IPS-18c (cell line): ENCODE measurements at regions not wholly inside any gene's neighbourhood (a gene's known extent, or its start where the extent isn't known, plus 50 kb on each side); places are given as distances from the start of the nearest gene placed in this dataset.

Experiments
- H3K4me3 ChIP-seq: 2 replicates; pipeline ENCODE4 v1.7.0; 2013; ENCODE audit warnings: low read depth, mild to moderate bottlenecking, low read length, moderate library complexity; ENCODE audit not compliant: insufficient read depth
- H3K9me3 ChIP-seq: one replicate; pipeline ENCODE4 v1.6.1; 2013; ENCODE audit warnings: mild to moderate bottlenecking, low read length, moderate library complexity; ENCODE audit not compliant: control insufficient read depth, insufficient read depth

DNA sequence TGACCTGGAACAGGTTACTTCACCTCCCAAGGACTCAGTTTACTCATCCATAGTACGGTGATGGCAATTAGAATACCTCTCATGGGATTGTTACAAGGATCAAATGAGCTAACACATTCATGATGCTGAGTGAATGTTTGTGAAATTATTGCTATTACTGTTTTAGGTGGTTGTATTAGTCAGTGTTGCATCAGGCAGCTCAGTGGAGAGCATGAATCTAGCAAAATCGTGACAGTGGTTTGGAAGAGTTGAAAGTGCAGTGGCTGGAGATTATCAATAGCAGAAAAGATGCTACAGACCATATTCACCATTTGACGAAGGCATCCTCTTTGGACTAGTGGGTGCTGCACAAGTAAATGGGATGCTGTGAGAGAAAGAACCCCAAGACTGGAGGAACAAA is 50.4 kb upstream of the CTNNBL1 start:
- Histone ChIP-seq H3K9me3 (no peaks in the 10 kb centered on the region), H3K4me3 (no peak overlapping the region)

DNA sequence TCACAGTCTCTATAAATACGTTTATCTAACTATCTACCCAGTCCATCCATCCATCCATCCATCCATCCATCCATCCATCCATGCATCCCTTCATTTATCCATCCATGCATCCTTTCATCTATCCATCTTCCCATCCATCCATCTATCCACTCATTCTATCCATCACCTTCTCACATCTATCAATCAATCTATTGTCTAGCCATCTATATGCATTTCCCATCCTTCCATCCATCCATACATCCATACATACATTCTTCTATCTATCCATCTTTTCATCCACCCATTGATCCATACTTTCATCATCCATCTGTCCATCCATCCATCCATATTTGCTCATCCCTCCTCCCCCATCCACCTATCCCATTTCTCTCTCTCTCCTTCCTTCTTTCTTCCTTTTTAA is 51.6 kb upstream of the CTNNBL1 start:
- H3K4me3 ChIP-seq = no peak overlapping the region

DNA sequence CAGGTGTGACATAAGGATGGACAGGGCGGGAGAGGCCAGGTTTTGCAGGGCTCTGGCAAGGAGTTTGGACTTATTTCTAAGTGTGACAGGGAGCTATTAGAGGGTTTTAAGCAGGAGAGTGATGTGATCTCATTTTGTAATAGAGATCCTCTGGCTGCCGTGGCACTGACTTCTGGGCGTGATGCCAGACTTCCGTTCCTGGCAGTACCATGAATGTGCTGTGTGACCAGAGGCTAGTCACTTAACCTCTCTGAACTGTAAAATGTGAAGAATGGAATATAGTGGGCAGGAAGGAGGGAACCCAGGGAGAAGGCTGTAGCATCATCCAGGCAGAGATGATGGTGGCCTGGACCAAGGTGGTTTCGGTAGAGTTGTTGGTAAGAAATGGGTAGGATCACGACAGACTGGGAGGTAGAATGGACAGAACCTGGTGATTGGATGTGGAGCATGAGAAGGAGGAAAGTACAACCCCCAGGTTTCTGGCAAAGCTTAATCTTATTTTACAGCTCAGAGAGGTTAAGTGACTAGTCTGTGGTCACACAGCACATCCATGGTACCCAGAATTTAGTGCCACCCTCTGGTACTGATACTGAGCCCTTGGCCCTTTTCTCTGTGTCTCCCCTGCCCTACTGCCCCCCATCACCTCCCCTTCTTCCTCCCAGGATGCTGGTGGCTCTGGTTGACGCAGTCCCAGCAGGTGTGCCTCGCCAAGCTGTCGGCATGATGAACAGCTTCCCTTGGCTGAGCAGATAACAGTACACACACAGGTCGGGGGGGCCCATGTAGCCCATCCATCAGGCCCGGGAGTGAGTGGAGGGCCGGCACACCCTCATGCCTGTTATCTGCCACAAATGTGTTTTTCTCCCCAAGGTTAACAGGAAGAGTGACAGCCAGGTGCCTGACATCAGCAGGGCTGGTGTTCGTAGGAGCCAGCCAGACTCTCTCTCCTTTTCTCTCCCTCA is 52.9 kb upstream of the CTNNBL1 start:
- Histone ChIP-seq H3K9me3 (no peaks in the 10 kb centered on the region), H3K4me3 (no peak overlapping the region)

More for the DNA sequence above, 51.6 kb upstream of the CTNNBL1 start:
- H3K9me3 ChIP-seq = no peaks in the 10 kb centered on the region

DNA sequence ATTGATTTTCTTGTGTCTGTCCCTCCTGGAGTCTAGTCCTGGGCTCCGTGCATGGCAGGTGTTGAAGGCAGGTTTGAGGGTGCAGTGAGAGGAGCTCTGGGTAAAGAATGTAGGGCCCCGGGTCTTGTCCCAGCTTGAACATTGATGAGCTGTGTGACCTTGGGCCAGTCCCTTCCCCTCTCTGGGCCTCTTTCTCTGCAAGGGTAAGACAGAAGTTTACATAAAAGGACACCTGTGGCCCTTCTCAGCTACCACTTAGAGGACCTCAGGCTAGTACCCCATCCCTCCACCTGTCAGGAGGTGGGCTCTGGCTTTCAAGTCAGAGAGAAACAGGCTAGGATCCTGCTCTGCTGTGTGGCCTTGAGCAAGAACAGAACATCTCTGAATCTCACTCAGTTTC is 55.3 kb upstream of the CTNNBL1 start:
- no peak overlapping the region for H3K4me3 ChIP-seq
- H3K9me3 ChIP-seq = no peaks in the 10 kb centered on the region

DNA sequence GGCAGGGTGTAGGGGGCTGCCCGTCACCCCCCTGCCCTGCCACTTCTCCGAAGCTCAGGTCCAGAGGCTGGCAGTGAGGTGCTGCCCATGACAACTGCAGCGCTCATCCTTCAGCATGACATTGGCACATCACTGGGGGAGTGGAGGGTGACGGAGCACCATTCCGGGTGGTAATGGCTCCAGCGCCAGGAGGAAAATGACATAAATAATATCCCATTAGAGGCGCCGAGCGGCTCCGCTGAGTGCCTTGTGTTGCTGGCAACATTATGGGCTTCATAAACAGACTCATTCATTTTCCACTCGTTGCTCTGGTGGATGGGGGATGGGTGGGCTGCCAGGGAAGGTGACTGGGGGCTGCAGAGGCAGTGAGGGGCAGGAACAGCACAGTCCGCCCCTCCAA is 56.9 kb upstream of the CTNNBL1 start:
- Histone ChIP-seq H3K4me3 (no peak overlapping the region), H3K9me3 (no peaks in the 10 kb centered on the region)

DNA sequence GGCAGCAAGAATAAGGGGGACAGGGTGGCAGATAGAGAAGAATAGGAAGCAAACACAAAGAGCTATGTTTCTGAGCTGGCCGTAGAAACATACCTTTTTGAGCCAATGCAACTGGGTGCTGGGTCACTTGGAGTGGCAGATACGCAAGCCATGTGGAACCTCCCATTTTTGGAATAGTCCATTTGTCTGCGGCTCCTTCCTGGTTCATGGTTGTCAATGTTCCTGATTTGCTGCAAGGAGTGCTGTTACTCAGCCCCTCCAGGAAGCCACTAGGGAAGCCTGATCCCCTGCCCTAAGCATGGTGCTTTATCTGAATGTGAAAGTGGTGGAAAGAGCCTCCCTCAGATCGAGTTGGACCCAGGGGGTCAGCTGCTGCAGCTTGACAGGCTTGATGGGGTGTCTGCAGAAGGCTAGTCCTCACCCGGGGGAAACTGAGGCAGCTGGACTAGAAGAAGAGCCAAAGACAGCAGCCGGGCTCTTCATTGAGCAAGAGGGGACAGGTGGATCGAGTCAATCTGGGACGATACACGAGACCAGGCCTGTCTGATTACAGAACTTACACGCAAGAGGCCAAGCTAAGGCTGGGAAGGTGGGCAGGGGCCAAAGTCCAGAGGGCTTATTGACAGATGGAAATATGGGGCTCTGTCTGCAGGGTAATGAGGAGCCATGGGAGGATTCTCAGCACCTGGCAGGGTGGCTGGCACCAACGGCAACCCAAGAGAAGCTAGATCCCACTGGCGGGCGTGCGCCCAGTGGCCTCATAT is 57.4 kb upstream of the CTNNBL1 start:
- Histone ChIP-seq H3K4me3 (no peak overlapping the region), H3K9me3 (no peaks in the 10 kb centered on the region)

DNA sequence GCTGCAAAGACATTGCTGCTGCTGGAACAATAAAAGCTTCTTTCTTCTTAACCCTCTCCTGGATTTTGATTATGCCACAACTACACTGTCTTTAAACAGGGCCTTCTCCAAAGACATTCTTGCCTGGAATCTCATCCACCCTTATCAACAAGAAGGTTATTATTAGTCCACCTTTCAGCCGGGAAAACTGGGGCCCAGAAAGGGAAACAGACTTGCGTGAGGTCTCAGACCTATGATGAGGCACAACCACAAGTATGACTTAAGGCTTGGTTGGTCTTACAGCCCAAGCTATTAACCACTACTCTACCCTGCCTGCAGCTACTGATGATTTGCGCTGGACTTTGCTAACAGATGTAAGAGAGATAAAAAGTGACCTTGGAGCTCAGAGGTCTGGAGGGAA is 62.8 kb upstream of the CTNNBL1 start:
- Histone ChIP-seq H3K4me3 (no peak overlapping the region), H3K9me3 (no peaks in the 10 kb centered on the region)

DNA sequence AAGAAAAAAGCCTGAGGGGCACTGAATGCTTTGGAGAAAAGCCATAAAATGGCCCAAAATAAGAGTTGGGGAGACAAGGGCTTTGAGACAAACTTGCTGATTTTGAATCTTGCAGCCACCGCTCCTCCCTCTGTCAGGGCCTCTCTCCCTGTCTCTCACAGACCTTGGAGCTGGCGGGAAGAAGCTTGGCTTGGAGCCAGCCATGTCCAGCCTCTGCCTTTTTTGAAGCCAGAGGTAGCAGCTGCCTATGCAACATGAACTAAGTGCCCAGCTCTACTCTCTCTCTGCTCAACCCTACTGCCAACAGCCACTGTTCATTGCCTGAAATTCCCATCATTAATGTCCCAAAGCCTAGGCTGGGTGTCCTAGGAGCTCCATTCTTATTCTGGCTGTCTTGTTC is 63.7 kb upstream of the CTNNBL1 start:
- no peaks in the 10 kb centered on the region for H3K9me3 ChIP-seq
- no peak overlapping the region for H3K4me3 ChIP-seq

DNA sequence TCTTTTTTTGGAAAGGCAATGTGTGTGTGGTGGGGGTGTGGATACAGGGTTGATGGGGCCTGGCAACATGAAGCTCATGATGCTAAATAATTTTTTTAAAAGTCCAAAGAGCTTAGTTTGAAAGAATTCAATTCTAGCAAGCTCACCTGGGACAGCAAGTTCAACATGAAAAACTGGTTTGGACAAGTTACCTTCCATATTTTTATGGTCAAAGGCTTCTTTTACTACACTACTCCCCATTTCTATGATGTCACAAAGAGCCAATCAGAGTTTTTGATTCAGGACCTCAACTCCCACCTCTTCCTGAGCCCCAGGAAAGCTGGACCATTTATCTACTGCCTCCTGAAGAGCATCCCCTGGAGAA is 66.1 kb upstream of the CTNNBL1 start:
- no peaks in the 10 kb centered on the region for H3K9me3 ChIP-seq
- no peak overlapping the region for H3K4me3 ChIP-seq

DNA sequence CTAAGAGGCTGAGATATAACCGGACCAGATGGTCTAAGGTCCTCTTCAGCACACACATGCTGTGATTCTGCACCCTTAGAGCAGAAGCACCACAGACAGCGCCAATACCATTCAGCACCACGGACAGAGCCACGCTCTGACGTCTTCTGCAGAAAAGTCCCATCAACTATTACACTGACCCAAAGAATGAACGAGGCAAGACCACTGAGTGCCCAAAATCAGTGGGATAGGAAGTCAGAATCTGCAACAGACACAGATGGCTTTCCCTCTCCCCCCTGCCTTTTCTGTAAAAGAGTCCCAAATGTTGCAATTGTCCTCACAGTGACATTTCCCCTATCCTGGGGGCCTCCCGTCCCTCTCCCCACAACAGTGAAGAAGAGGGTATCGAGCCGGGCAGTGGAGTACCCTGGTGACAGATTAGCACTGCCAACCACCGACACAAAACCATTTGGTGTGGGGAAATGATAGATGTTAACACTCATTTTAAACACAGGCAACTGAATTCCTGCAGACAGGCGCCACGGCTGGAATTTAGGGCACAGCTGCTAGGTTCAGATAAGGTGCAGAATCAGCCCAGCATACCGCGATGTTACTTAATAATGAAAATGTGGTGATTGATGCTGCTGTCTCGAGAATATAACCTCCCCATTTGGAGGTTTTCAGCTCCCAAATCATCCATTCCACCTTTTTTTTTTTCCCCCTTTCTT is 66.6 kb upstream of the CTNNBL1 start:
- H3K9me3 ChIP-seq = no peaks in the 10 kb centered on the region
- H3K4me3 ChIP-seq = no peak overlapping the region

DNA sequence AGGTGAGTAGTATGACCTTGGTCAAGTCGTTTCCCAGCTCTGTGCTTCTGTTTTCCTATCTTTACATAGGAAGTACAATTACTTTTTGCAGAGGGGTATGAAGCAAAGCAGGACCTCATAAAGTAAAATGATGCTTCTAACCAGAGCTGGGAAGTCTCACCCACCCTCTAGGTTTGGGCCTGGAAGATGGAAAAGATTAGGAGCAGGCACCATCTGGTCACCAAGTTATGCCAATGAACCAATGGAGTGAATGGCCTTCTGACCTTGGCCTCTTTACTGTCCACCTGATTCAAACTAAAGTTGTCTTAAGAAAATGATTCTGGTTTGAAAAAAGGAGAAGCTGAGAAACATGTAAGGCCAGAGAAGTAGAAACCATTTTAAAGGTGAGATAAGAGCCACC is 68.9 kb upstream of the CTNNBL1 start:
- Histone ChIP-seq H3K4me3 (no peak overlapping the region), H3K9me3 (no peaks in the 10 kb centered on the region)

DNA sequence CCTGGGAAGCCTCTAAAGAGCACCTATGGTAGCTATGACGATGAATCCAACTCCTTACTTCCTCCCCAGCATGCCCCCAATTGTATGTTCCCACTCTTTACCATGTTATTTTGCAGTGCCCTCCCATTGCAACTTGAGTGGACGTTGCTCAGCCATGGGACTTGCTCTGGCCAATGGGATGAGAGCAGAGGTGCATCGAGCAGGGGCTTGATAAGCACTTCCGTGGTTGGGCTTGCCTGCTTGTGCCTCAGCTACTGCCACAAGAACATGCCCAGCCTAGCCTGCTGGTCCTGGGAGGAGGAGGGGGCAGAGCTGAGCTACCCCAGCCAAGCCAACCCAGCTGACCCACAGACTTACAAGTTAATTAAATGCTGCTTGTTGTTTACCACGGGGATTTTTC is 71.1 kb upstream of the CTNNBL1 start:
- Histone ChIP-seq H3K9me3 (no peaks in the 10 kb centered on the region), H3K4me3 (no peak overlapping the region)

DNA sequence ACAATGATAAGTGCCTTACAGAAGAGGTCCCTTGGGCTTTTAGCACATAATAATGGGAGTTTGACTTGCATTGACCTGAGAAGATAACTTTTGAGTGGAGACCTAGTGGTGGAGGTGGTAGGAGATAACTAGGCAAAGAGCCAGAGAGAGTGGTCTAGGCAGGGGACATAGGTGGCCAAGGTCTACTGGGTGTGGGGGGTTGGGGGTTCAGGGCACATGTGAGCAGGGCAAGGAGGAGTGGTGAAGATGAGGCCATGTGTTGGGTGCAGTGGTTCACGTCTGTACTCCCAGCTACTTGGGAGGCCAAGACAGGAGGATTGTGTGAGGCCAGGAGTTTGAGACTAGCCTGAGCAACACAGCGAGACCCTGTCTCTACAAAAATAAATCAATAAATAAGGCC is 74.3 kb upstream of the CTNNBL1 start:
- no peak overlapping the region for H3K4me3 ChIP-seq
- no peaks in the 10 kb centered on the region for H3K9me3 ChIP-seq

DNA sequence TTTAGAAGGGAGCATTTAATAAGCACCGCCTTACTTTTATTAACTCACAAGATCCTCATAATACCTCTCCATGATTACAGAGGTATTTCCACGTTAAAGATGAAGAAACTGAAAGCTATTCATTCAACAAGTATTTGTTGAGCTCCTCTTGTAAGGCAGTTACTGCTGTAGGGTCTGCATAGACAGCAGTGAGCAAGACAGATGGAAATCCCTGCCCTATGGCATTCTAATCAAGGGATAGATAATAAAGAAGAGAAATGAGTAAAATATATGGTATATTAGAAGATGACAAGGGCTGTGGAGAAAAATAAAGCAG is 77.8 kb upstream of the CTNNBL1 start:
- no peaks in the 10 kb centered on the region for H3K9me3 ChIP-seq
- no peak overlapping the region for H3K4me3 ChIP-seq

DNA sequence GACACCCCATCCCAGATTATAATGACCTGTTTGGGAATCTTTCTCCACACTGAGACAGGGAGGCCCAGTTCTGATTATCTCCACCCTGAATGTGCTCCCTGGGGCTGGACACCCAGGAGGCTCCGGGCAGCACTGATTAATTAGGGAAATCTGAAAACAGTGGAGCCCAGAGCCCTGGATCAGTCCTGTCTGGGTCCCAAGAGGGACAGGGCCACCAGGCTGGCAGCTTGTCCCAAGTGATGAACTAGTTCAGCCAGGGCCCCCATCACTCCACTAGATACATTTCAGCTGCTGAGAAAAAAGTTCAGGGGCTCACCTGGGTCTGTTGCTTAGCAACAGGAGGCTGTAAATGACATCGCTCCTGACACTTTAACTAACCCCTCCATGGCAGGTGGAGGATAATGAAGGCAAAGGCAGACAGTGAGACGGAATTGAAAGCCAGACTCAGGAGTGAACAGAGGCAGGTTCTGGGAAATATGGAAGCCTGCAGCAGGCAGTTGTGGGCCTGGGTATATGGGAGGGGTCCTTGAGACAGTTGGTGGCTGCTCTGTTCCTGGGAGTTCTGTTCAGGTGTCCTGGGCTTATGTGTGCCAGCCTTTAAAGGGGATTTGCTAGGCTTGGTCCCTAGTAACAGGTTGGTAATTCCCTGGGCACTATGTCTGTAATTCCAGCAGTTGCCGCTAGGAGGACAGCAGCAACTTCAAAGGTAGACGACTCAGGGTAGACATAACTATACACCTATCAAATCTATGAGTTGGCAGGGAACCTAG is 78.3 kb upstream of the CTNNBL1 start:
- Histone ChIP-seq H3K9me3 (no peaks in the 10 kb centered on the region), H3K4me3 (no peak overlapping the region)

DNA sequence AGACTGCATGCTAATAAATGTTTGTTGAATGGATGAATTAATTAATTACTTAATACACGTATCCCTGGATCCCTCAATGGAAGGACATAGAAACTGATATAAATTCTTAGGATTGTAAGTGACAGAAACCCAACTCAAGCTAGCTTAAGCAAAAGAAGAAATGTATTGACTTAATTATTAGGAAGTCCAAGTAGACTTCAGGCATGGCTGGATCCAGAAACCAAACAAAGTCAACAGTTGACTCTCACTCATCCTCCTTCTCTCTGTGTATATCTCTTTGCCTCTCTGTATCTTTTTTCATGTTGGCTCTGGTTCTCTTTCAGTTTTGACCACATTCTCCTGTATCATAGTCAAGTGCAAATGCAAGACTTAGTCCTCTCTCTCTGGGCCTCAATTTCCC is 82.0 kb upstream of the CTNNBL1 start:
- no peak overlapping the region for H3K4me3 ChIP-seq
- H3K9me3 ChIP-seq = no peaks in the 10 kb centered on the region

DNA sequence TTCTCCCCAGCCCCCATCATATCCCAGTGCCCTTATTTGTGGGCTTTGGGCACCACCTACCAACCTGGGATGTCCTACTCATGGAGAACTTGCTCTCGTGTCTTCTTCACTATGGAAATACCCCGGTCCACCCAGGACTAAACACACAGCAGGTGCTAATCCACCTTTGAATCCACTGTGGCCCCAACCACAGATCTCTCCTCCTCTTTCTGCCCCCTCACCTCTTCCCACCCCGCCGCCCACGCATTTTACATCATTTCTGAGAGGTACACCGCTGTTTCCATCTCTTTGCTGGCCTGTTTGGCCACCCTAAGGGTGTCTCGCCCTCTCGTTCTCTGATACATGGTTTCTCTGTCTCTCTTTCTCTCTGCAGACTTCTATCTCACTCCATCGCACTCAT is 82.5 kb upstream of the CTNNBL1 start:
- H3K9me3 ChIP-seq = no peaks in the 10 kb centered on the region
- no peak overlapping the region for H3K4me3 ChIP-seq
